Trophoblast cell (in vitro differentiated cells and primary cell): ENCODE measurements at regions not wholly inside any gene's neighbourhood (a gene's known extent, or its start where the extent isn't known, plus 50 kb on each side); places are given as distances from the start of the nearest gene placed in this dataset.
"Not testable (repeated sequence)": the region's sequence is repeated elsewhere in the genome, so short reads cannot be mapped to it uniquely, and the experiment has no call there.

Experiments used
- DNase-seq, 2 donors: peaks; one replicate each; pipeline ENCODE4 v3.0.0-alpha.2; 2016
- H2AFZ ChIP-seq: 2 replicates; pipeline ENCODE4 v1.6.1; 2013; ENCODE audit warnings: low read length, moderate library complexity, mild to moderate bottlenecking; ENCODE audit not compliant: insufficient read depth, poor library complexity
- H2AK5ac ChIP-seq: 2 replicates; pipeline ENCODE4 v1.6.1; 2013; ENCODE audit warnings: mild to moderate bottlenecking, low read length
- H2BK120ac ChIP-seq: 2 replicates; pipeline ENCODE4 v1.6.1; 2013; ENCODE audit warnings: low read length, mild to moderate bottlenecking, moderate library complexity; ENCODE audit not compliant: insufficient read depth, poor library complexity
- H2BK12ac ChIP-seq: 2 replicates; pipeline ENCODE4 v1.6.1; 2013; ENCODE audit warnings: mild to moderate bottlenecking, low read length, moderate library complexity
- H2BK5ac ChIP-seq: 2 replicates; pipeline ENCODE4 v1.6.1; 2013; ENCODE audit warnings: low read length, low read depth, moderate library complexity, mild to moderate bottlenecking; ENCODE audit not compliant: poor library complexity
- H3K14ac ChIP-seq: 2 replicates; pipeline ENCODE4 v1.6.1; 2013; ENCODE audit warnings: mild to moderate bottlenecking, low read length
- H3K18ac ChIP-seq: 2 replicates; pipeline ENCODE4 v1.6.1; 2013; ENCODE audit warnings: mild to moderate bottlenecking, low read length
- H3K23ac ChIP-seq: 2 replicates; pipeline ENCODE4 v1.6.1; 2013; ENCODE audit warnings: low read length
- H3K27ac ChIP-seq: 2 replicates; pipeline ENCODE4 v1.5.1; 2013; ENCODE audit warnings: low read depth, mild to moderate bottlenecking, inconsistent platforms, low read length, moderate library complexity
- H3K27me3 ChIP-seq: 2 replicates; pipeline ENCODE4 v1.6.1; 2013; ENCODE audit warnings: inconsistent platforms, mild to moderate bottlenecking, low read length, moderate library complexity; ENCODE audit not compliant: insufficient read depth
- H3K36me3 ChIP-seq, 2 experiments: 1 replicate in 1 of 2; 2 replicates in 1 of 2; pipeline ENCODE4 v1.6.1; 2013; ENCODE audit warnings: low read length in 2 of 2, mild to moderate bottlenecking in 2 of 2, moderate library complexity in 1 of 2; ENCODE audit not compliant: insufficient read depth in 2 of 2, control insufficient read depth in 1 of 2
- H3K4ac ChIP-seq: 2 replicates; pipeline ENCODE4 v1.6.1; 2013; ENCODE audit warnings: low read depth, mild to moderate bottlenecking, low read length, moderate library complexity
- H3K4me1 ChIP-seq, 2 experiments: 1 replicate in 1 of 2; 2 replicates in 1 of 2; pipeline ENCODE4 v1.6.1; 2013; ENCODE audit warnings: low read length in 2 of 2, mild to moderate bottlenecking in 2 of 2, moderate library complexity in 1 of 2; ENCODE audit not compliant: insufficient read depth in 2 of 2, control insufficient read depth in 1 of 2
- H3K4me2 ChIP-seq: 2 replicates; pipeline ENCODE4 v1.6.1; 2013; ENCODE audit warnings: inconsistent platforms, mild to moderate bottlenecking, low read length, moderate library complexity
- H3K4me3 ChIP-seq: 2 replicates; pipeline ENCODE4 v1.5.1; 2013; ENCODE audit warnings: mild to moderate bottlenecking, low read depth, low read length, inconsistent platforms
- H3K79me1 ChIP-seq: one replicate; pipeline ENCODE4 v1.6.1; 2013; ENCODE audit warnings: low read length
- H3K79me2 ChIP-seq: 2 replicates; pipeline ENCODE4 v1.6.1; 2013; ENCODE audit warnings: low read length, mild to moderate bottlenecking; ENCODE audit not compliant: control insufficient read depth, insufficient read depth, poor library complexity
- H3K9ac ChIP-seq: 2 replicates; pipeline ENCODE4 v1.6.1; 2013; ENCODE audit warnings: mild to moderate bottlenecking, low read length
- H3K9me3 ChIP-seq: 2 replicates; pipeline ENCODE4 v1.6.1; 2013; ENCODE audit warnings: low read depth, mild to moderate bottlenecking, control low read depth, inconsistent platforms, low read length; ENCODE audit not compliant: insufficient read depth
- H4K12ac ChIP-seq: 2 replicates; pipeline ENCODE4 v1.6.1; 2013; ENCODE audit warnings: low read depth, mild to moderate bottlenecking, low read length, moderate library complexity
- H4K8ac ChIP-seq: 2 replicates; pipeline ENCODE4 v1.6.1; 2013; ENCODE audit warnings: low read depth, mild to moderate bottlenecking, low read length, moderate library complexity
- H4K91ac ChIP-seq: one replicate; pipeline ENCODE4 v1.6.1; 2013; ENCODE audit warnings: low read depth, mild to moderate bottlenecking, low read length, moderate library complexity
- WGBS: extraction: QIAGEN DNeasy Blood & Tissue Kit; methylation state at CpG from one replicate; pipeline ENCODE4 v1.1.7; 2013; ENCODE audit warnings: missing lambda C conversion rate; ENCODE audit not compliant: insufficient read length, insufficient coverage; ENCODE audit errors: extremely low coverage; 5-methylcytosine and 5-hydroxymethylcytosine counted together

DNA sequence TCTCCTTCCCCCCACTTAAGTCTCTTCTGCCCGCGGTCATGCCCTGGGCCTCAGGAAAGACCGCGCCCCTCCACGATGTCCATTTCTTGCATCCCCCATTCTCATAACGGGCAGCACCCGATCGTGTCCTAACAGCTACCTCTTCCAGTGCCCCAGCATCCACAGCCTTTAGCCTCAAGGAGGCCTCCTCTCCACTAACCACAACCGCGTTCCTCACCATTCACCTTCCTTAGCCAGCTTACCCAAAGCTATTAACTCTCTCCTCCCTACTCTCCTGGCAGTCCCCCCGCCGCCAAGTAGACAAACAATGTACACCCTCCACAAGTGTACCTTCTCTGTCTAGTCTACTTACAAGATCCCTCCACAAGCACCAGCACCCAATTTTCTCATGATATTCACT is 58.6 kb upstream of the PAGE5 start:
- Histone ChIP-seq H3K36me3 (no peaks in the 10 kb centered on the region), H3K9ac (peak overlapping the region; percentile 57), H3K4me2 (peak overlapping the region; percentile 69), H2AK5ac (no peak overlapping the region), H3K14ac (peak overlapping the region; percentile 68), H3K4me1 (peaks cover 6 to 7% of the 10 kb centered on the region in 2 experiments), H3K79me1 (peaks cover 6% of the 10 kb centered on the region), H4K91ac (peak overlapping the region; percentile 83), H3K27ac (peak overlapping the region; percentile 95), H3K23ac (no peak overlapping the region), H3K4ac (peak overlapping the region; percentile 58), H2AFZ (peak overlapping the region; percentile 91), H2BK120ac (peak overlapping the region; percentile 52), H3K18ac (peak overlapping the region; percentile 80), H4K12ac (peak overlapping the region; percentile 98), H4K8ac (peak overlapping the region; percentile 90), H3K27me3 (no peaks in the 10 kb centered on the region), H3K79me2 (peaks cover 2% of the 10 kb centered on the region), H2BK5ac (peak overlapping the region; percentile 12), H3K4me3 (peak overlapping the region; percentile 76), H3K9me3 (no peaks in the 10 kb centered on the region), H2BK12ac (peak overlapping the region; percentile 65)
- no CpG with 5 or more reads among the region's 12 CpGs for WGBS
- no peak for DNase-seq

DNA sequence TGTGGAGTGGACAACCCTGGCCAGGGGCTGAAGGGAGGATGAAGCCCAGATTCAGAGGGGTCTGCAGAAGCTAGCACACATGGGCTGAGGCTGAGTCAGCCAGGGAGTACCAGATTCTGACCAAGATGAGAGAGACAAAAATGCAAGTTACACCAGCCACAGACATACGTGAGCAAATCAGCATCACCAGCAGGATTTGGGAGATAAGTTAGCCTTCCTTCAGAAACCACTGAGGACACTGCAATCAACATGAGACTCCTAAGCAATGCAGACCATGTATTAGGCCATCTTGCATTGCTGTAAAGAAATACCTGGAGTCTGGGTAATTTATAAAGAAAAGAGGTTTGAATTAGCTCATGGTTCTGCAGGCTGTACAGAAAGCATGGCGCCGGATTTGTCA is 57.0 kb upstream of the PAGE5 start:
- Histone ChIP-seq H4K91ac (no peak overlapping the region), H3K4me1 (peaks cover 6 to 7% of the 10 kb centered on the region in 2 experiments), H2AFZ (no peak overlapping the region), H3K4ac (no peak overlapping the region), H4K12ac (no peak overlapping the region), H3K79me2 (peaks cover 2% of the 10 kb centered on the region), H3K36me3 (no peaks in the 10 kb centered on the region), H2BK12ac (no peak overlapping the region), H3K4me2 (no peak overlapping the region), H3K9ac (no peak overlapping the region), H2AK5ac (no peak overlapping the region), H2BK5ac (no peak overlapping the region), H3K4me3 (no peak overlapping the region), H4K8ac (no peak overlapping the region), H2BK120ac (no peak overlapping the region), H3K18ac (no peak overlapping the region), H3K79me1 (peaks cover 6% of the 10 kb centered on the region), H3K14ac (no peak overlapping the region), H3K23ac (no peak overlapping the region), H3K27ac (no peak overlapping the region), H3K27me3 (no peaks in the 10 kb centered on the region), H3K9me3 (no peaks in the 10 kb centered on the region)
- WGBS: no CpG with 5 or more reads among the region's 3 CpGs
- peak; percentile 55 to 78 for DNase-seq

DNA sequence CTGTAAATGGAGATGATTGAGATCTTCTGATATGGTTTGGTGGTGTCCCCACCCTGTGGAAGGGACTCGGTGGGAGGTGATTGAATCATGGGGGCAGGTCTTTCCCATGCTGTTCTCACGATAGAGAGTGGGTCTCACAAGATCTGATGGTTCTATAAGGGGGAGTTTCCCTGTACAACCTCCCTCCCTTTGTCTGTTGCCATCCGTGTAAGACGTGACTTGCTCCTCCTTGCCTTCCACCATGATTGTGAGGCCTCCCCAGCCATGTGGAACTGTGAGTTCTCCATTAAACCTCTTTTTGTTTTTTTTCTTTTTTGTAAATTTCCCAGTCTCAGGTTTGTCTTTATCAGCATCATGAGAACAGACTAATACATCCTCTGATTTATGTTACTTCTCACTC is 55.1 kb upstream of the PAGE5 start:
- not testable (repeated sequence) for H3K27me3 ChIP-seq, H3K4me3 ChIP-seq, H3K4me2 ChIP-seq, H4K91ac ChIP-seq, H4K8ac ChIP-seq, H3K79me1 ChIP-seq, H3K23ac ChIP-seq, H3K4ac ChIP-seq, H4K12ac ChIP-seq, DNase-seq, H3K4me1 ChIP-seq, H3K27ac ChIP-seq, H3K14ac ChIP-seq, H3K9ac ChIP-seq, H3K36me3 ChIP-seq, H3K18ac ChIP-seq, H2BK120ac ChIP-seq, H2BK12ac ChIP-seq, H2BK5ac ChIP-seq, H3K79me2 ChIP-seq, H3K9me3 ChIP-seq, H2AK5ac ChIP-seq, H2AFZ ChIP-seq
- no CpG with 5 or more reads among the region's 4 CpGs for WGBS

DNA sequence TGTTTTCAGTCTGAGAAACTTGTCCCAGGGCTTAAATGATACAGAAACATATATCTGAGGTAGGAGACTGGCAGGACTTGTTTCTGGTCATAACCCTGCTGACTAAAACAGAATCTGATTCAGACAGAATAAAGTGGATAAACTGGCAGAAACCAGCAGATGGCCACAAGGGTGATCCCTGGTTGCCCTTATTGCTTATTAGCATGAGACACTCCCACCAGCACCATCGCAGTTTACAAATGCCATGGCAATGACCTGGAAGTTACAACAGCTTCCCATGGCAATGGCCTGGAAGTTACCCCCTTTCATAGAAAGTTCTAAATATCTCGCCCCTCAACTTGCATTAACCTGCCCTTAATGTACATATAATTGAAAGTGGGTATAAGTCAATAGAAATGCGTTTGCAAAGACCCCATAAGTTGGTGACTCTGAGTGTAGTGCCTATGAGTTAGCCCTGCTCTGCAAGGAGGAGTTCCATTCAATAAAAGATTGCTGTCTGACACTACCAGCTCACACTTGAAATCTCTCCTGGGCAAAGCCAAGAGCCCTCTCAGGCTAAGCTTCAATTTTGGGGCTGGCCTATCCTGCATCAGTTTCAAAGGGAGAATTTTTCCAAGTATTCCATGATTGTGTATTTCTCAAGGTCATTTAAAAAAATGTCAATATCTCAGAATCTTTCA is 52.9 kb upstream of the PAGE5 start:
- Histone ChIP-seq H2BK120ac (no peak overlapping the region), H3K4me3 (no peak overlapping the region), H3K4me2 (no peak overlapping the region), H3K23ac (no peak overlapping the region), H2AFZ (no peak overlapping the region), H4K91ac (no peak overlapping the region), H3K36me3 (no peaks in the 10 kb centered on the region), H3K9ac (no peak overlapping the region), H3K14ac (no peak overlapping the region), H2BK5ac (no peak overlapping the region), H3K4me1 (no peaks in the 10 kb centered on the region), H4K12ac (no peak overlapping the region), H4K8ac (no peak overlapping the region), H3K4ac (no peak overlapping the region), H3K79me1 (no peaks in the 10 kb centered on the region), H3K27ac (no peak overlapping the region), H3K9me3 (peaks cover 4% of the 10 kb centered on the region), H2AK5ac (no peak overlapping the region), H3K79me2 (no peaks in the 10 kb centered on the region), H3K18ac (no peak overlapping the region), H2BK12ac (no peak overlapping the region), H3K27me3 (no peaks in the 10 kb centered on the region)
- WGBS: no CpG with 5 or more reads among the region's 3 CpGs
- DNase-seq: peak; percentile 8 to 43
